ENCODE measurements at regions not wholly inside any gene's neighbourhood (a gene's known extent, or its start where the extent isn't known, plus 50 kb on each side); places are given as distances from the start of the nearest gene placed in this dataset.

DNA sequence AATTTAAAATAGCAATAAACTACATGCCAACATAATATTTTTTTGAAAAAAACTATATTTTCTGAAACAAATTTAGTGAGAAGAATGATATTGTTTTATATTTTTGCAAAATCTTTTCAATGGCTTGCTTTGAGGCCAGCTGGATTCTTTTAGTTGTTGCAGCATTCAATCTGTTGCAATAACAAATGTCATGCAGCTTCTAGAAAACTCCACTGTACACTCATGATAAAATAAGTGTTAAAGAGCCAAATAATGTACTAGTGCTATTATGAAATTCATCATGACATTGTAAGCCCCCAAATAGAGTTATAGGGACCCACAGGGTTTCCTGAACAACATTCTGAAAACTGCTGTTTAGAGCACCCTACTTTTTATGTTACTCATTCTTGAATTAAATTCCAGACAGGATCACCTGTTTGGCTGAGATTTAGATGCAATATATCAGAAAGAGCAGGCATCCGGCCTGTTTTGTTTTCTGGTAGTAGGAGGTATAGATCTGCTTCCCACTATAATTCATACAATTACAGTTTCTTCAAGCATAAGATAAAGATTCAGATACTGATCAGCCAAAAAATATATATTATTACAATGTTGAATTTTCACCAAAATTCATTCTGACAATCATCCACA, 703.0 kb upstream of the ZNF385D start:
- TF ChIP-seq, protein P1, sequence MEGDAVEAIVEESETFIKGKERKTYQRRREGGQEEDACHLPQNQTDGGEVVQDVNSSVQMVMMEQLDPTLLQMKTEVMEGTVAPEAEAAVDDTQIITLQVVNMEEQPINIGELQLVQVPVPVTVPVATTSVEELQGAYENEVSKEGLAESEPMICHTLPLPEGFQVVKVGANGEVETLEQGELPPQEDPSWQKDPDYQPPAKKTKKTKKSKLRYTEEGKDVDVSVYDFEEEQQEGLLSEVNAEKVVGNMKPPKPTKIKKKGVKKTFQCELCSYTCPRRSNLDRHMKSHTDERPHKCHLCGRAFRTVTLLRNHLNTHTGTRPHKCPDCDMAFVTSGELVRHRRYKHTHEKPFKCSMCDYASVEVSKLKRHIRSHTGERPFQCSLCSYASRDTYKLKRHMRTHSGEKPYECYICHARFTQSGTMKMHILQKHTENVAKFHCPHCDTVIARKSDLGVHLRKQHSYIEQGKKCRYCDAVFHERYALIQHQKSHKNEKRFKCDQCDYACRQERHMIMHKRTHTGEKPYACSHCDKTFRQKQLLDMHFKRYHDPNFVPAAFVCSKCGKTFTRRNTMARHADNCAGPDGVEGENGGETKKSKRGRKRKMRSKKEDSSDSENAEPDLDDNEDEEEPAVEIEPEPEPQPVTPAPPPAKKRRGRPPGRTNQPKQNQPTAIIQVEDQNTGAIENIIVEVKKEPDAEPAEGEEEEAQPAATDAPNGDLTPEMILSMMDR (IDR thresholded peaks at IDR 0.05), result no peak
- TF ChIP-seq POLR2AphosphoS5 (IDR thresholded peaks at IDR 0.05), result no peak
